ENCODE measurements at regions not wholly inside any gene's neighbourhood (a gene's known extent, or its start where the extent isn't known, plus 50 kb on each side); places are given as distances from the start of the nearest gene placed in this dataset.

DNA sequence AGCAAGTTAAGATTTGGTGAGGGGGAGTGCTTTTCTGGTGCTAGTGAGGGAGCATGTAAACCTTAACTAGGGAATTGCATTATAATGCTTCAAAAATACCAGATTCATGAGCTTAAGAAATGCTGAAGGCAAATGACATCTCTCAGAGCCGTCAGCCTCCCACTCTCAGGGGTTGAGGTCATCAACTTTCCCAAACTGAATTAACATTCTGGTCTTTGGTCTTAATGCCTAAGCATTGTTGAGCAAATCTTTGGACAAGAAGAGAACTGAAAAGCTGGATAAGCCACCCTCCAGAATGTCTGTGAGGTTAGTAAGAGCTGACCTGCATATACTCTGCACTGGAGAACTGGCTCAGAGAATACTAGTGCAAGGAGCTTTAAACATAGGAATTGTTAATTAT is 124.9 kb upstream of the GAP43 start:
- Mint-ChIP-seq H3K9me3 (ENCODE audit: low read depth) (peaks cover 5% of the 10 kb centered on the region), H3K36me3 (ENCODE audit: low read depth) (no peaks in the 10 kb centered on the region), H3K27me3 (ENCODE audit: low read depth) (no peaks in the 10 kb centered on the region), H3K4me1 (ENCODE audit: low read depth) (peaks cover 32% of the 10 kb centered on the region), H3K4me3 (ENCODE audit: unreplicated experiment) (no peak overlapping the region), H3K27ac (ENCODE audit: unreplicated experiment) (no peak overlapping the region)
- no peak for DNase-seq (ENCODE audit: low spot score)
- TF ChIP-seq, protein P1, sequence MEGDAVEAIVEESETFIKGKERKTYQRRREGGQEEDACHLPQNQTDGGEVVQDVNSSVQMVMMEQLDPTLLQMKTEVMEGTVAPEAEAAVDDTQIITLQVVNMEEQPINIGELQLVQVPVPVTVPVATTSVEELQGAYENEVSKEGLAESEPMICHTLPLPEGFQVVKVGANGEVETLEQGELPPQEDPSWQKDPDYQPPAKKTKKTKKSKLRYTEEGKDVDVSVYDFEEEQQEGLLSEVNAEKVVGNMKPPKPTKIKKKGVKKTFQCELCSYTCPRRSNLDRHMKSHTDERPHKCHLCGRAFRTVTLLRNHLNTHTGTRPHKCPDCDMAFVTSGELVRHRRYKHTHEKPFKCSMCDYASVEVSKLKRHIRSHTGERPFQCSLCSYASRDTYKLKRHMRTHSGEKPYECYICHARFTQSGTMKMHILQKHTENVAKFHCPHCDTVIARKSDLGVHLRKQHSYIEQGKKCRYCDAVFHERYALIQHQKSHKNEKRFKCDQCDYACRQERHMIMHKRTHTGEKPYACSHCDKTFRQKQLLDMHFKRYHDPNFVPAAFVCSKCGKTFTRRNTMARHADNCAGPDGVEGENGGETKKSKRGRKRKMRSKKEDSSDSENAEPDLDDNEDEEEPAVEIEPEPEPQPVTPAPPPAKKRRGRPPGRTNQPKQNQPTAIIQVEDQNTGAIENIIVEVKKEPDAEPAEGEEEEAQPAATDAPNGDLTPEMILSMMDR (IDR thresholded peaks at IDR 0.05) = no peak

DNA sequence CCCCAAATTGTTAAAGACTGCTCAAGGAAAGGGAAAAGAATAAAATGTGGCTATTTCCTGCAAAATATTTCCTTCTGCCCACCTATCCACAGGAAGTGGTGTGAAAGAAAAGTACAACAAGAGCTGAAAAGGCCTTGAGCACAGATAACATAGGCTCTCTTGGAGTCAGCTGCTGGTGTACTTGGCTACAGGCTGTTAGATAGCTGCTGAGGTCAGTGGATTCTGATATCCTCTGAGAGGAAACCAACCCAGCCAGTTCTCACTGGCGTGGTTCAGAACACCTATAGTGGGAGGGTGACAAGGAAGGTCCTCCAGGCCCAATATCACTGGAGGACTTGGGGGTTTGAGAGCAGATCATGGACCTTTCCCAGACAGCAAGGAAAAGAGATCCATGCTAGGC is 124.4 kb upstream of the GAP43 start:
- Mint-ChIP-seq H3K36me3 (ENCODE audit: low read depth) (no peaks in the 10 kb centered on the region), H3K4me1 (ENCODE audit: low read depth) (peaks cover 34% of the 10 kb centered on the region), H3K4me3 (ENCODE audit: unreplicated experiment) (no peak overlapping the region), H3K27ac (ENCODE audit: unreplicated experiment) (no peak overlapping the region), H3K27me3 (ENCODE audit: low read depth) (no peaks in the 10 kb centered on the region), H3K9me3 (ENCODE audit: low read depth) (peaks cover 5% of the 10 kb centered on the region)
- DNase-seq (ENCODE audit: low spot score) = no peak
- TF ChIP-seq, protein P1 (IDR thresholded peaks at IDR 0.05) = no peak

DNA sequence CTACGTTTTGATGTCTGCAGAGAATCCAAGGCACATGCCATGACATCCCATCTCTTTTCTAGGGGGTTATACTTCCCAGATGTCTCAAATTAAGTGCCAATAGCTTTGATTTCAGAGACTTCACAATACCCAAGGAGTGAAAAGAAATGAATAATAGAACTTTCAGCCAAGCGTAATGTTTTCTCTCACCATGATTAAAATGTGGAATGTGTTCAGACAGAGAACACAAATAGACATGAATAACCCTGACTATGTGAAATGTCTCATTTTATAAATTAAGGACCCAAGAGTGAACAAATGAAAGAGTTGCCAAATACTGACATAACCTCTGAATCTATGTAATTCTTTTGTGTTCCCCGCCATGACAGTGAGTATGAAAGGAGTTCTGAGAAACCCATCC is 123.6 kb upstream of the GAP43 start:
- DNase-seq (ENCODE audit: low spot score) = no peak
- H3K9me3 Mint-ChIP-seq (ENCODE audit: low read depth) = peaks cover 5% of the 10 kb centered on the region
- H3K4me1 Mint-ChIP-seq (ENCODE audit: low read depth) = peaks cover 39% of the 10 kb centered on the region
- no peaks in the 10 kb centered on the region for H3K36me3 Mint-ChIP-seq (ENCODE audit: low read depth)
- TF ChIP-seq, protein P1 (IDR thresholded peaks at IDR 0.05) = no peak
- no peaks in the 10 kb centered on the region for H3K27me3 Mint-ChIP-seq (ENCODE audit: low read depth)
- H3K4me3 Mint-ChIP-seq (ENCODE audit: unreplicated experiment) = no peak overlapping the region
- H3K27ac Mint-ChIP-seq (ENCODE audit: unreplicated experiment) = no peak overlapping the region

DNA sequence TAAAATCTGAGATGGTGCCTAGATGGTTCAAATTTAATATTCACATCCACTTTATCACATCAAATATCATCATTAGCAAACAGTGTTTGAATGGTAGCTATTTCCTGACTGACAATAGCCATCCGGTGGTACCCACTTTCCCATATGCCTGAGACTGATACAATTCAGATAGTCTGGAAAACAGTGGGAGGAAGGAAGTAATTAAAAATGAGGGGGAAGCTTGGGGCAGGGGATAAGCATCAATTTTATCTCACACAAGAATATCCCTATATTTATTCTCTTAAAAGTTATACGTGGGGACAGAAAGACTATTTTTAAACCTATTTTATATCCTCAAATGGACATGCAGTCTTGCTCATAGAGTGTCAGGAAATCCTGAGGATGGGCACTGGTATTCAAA is 122.5 kb upstream of the GAP43 start:
- Mint-ChIP-seq H3K27ac (ENCODE audit: unreplicated experiment) (no peak overlapping the region), H3K36me3 (ENCODE audit: low read depth) (no peaks in the 10 kb centered on the region)

DNA sequence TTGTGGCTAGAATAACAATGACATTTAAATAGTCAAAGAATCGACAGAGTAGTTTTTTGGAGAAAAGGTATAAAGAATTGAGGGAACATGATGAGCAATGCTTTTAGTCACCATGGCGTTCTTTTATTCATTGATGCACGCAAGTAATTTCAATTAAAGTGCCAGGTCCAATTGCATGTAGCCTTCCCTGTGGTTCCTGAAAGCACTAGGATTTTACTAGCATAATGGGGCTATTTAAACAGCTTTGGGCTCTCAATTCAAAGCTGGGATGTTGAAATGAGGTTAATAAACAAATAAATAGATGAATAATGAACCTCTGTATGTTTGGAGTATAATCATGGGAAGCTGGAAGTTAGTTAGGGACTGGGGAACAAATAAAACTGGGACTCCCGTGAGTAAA is 121.2 kb upstream of the GAP43 start:
- H3K4me1 Mint-ChIP-seq (ENCODE audit: low read depth) = peaks cover 39% of the 10 kb centered on the region
- TF ChIP-seq, protein P1 (IDR thresholded peaks at IDR 0.05) = no peak
- peaks cover 7% of the 10 kb centered on the region for H3K9me3 Mint-ChIP-seq (ENCODE audit: low read depth)
- H3K27ac Mint-ChIP-seq (ENCODE audit: unreplicated experiment) = no peak overlapping the region
- no peaks in the 10 kb centered on the region for H3K36me3 Mint-ChIP-seq (ENCODE audit: low read depth)
- no peak overlapping the region for H3K4me3 Mint-ChIP-seq (ENCODE audit: unreplicated experiment)
- H3K27me3 Mint-ChIP-seq (ENCODE audit: low read depth) = no peaks in the 10 kb centered on the region
- no peak for DNase-seq (ENCODE audit: low spot score)

More for the DNA sequence above, 122.5 kb upstream of the GAP43 start:
- Mint-ChIP-seq H3K4me3 (ENCODE audit: unreplicated experiment) (no peak overlapping the region), H3K27me3 (ENCODE audit: low read depth) (no peaks in the 10 kb centered on the region), H3K4me1 (ENCODE audit: low read depth) (peaks cover 39% of the 10 kb centered on the region), H3K9me3 (ENCODE audit: low read depth) (peaks cover 2% of the 10 kb centered on the region)
- no peak for DNase-seq (ENCODE audit: low spot score)
- TF ChIP-seq, protein P1 (IDR thresholded peaks at IDR 0.05) = no peak
